GM12878 (cell line): ENCODE measurements at regions not wholly inside any gene's neighbourhood (a gene's known extent, or its start where the extent isn't known, plus 50 kb on each side); places are given as distances from the start of the nearest gene placed in this dataset.

Experiments
- ATAC-seq: fragments of 200-7000 bp; cut with Tn5 transposase; 3 replicates; pipeline ENCODE4 v1.9.1; 2020; ENCODE audit warnings: mild to moderate bottlenecking, moderate library complexity
- BruUV-seq: library from RNA; stranded (reverse); fragments of 400-500 nt; replicated peaks from 2 replicates; lab custom pipeline; 2021; lab: Mats Ljungman, UMichigan
- CTCF ChIA-PET: fragments of 300-600 bp; sonication (Branson Sonifier 250); formaldehyde crosslinking; extraction: SDS; loops from one replicate; lab custom pipeline; 2021; ENCODE audit warnings: inconsistent platforms; lab: Yijun Ruan, JAX
- POLR2A ChIA-PET: fragments of 350-600 bp; formaldehyde crosslinking; extraction: SDS; loops from one replicate; lab custom pipeline; 2021; ENCODE audit warnings: inconsistent platforms; lab: Charles Lee
- RAD21 ChIA-PET: fragments of 300-600 bp; sonication (Branson Sonifier 250); formaldehyde crosslinking; loops from one replicate; lab custom pipeline; 2023; ENCODE audit warnings: antibody characterized with exemption; ENCODE audit not compliant: unreplicated experiment; lab: Charles Lee
- SMC1A ChIA-PET: fragments of 300-600 bp; sonication (Branson Sonifier 250); formaldehyde crosslinking; loops from one replicate; lab custom pipeline; 2023; ENCODE audit not compliant: unreplicated experiment, uncharacterized antibody; lab: Charles Lee
- DNase-seq: peaks from one replicate; pipeline ENCODE4 v3.0.0-alpha.2; 2011; ENCODE audit warnings: low read depth, low spot score
- FAIRE-seq: peaks from 3 replicates; lab custom pipeline; 2011; peaks lifted over from hg19 to GRCh38; lab: Jason Lieb, UNC
- H2AFZ ChIP-seq: 2 replicates; pipeline ENCODE4 v1.6.0; 2011; ENCODE audit warnings: low read depth, low read length, control low read depth; ENCODE audit not compliant: control insufficient read depth
- H3K27ac ChIP-seq: 2 replicates; pipeline ENCODE4 v1.5.1; 2011; ENCODE audit warnings: control low read depth; ENCODE audit not compliant: control insufficient read depth, insufficient read depth
- H3K27me3 ChIP-seq, 2 experiments: replicated peaks in 1 of 2; 2 replicates each; pipeline versions ENCODE4 v1.6.0 to v1.6.1; 2011; ENCODE audit warnings: low read length in 1 of 2; ENCODE audit not compliant: control insufficient read depth in 2 of 2, insufficient read depth in 2 of 2
- H3K36me3 ChIP-seq, 2 experiments: 2 replicates each; pipeline ENCODE4 v1.5.1; 2011; ENCODE audit warnings: low read length in 1 of 2; ENCODE audit not compliant: control insufficient read depth in 2 of 2, insufficient read depth in 2 of 2
- H3K4me1 ChIP-seq: 2 replicates; pipeline ENCODE4 v1.6.1; 2011; ENCODE audit warnings: mild to moderate bottlenecking, low read length, moderate library complexity, mixed read lengths; ENCODE audit not compliant: control insufficient read depth, insufficient read depth
- H3K4me2 ChIP-seq: 2 replicates; pipeline ENCODE4 v1.6.0; 2011; ENCODE audit warnings: control low read depth; ENCODE audit not compliant: control insufficient read depth, insufficient read depth
- H3K4me3 ChIP-seq: fragments of 200-600 bp; sonication (generic); 2 replicates; pipeline ENCODE4 v1.5.1; 2016
- H3K79me2 ChIP-seq: 2 replicates; pipeline ENCODE4 v1.6.0; 2011; ENCODE audit warnings: low read length; ENCODE audit not compliant: control insufficient read depth, insufficient read depth
- H3K9ac ChIP-seq: 2 replicates; pipeline ENCODE4 v1.8.0; 2011; ENCODE audit warnings: low read length, control low read depth, mixed read lengths; ENCODE audit not compliant: control insufficient read depth, insufficient read depth
- H3K9me3 ChIP-seq: replicated peaks from 3 replicates; pipeline ENCODE4 v1.5.1; 2011; ENCODE audit warnings: mild to moderate bottlenecking, low read length; ENCODE audit not compliant: control insufficient read depth, insufficient read depth
- H4K20me1 ChIP-seq: 2 replicates; pipeline ENCODE4 v1.6.0; 2011; ENCODE audit not compliant: control insufficient read depth, insufficient read depth
- ATF3 ChIP-seq: IDR thresholded peaks from 2 replicates; pipeline ENCODE4 v1.6.1; 2011; ENCODE audit warnings: low read depth, mild to moderate bottlenecking, low read length, moderate library complexity, borderline replicate concordance; ENCODE audit errors: extremely low read depth
- BCLAF1 ChIP-seq: fragments of 450-650 bp; IDR thresholded peaks from 2 replicates; pipeline ENCODE4 v1.6.1; 2017; ENCODE audit warnings: antibody characterized with exemption, mild to moderate bottlenecking, moderate library complexity
- CHD2 ChIP-seq: IDR thresholded peaks from 2 replicates; pipeline ENCODE4 v1.6.1; 2011; ENCODE audit warnings: low read depth, low read length, improper control_type of control experiment, borderline replicate concordance
- EP300 ChIP-seq, 2 experiments: fragments of 150-350 bp in 1 of 2; IDR thresholded peaks; 2 replicates each; pipeline ENCODE4 v1.6.1; 2011 to 2012; ENCODE audit warnings: low read depth in 2 of 2, low read length in 2 of 2, borderline replicate concordance in 1 of 2, improper control_type of control experiment in 1 of 2, inconsistent platforms in 1 of 2; ENCODE audit not compliant: control insufficient read depth in 1 of 2
- MXI1 ChIP-seq: fragments of 150-350 bp; IDR thresholded peaks from 2 replicates; pipeline ENCODE4 v1.6.1; 2011; ENCODE audit warnings: low read depth, mild to moderate bottlenecking, inconsistent platforms, low read length, improper control_type of control experiment
- NKRF ChIP-seq: fragments of 450-650 bp; conservative IDR thresholded peaks from 2 replicates; pipeline ENCODE4 v1.6.1; 2017; ENCODE audit warnings: mild to moderate bottlenecking, moderate library complexity
- POLR2A ChIP-seq: IDR thresholded peaks from 2 replicates; pipeline ENCODE4 v1.6.1; 2011; ENCODE audit warnings: low read depth, mild to moderate bottlenecking, low read length
- RB1 ChIP-seq: fragments of 450-650 bp; formaldehyde crosslinking; IDR thresholded peaks from 2 replicates; pipeline ENCODE4 v1.6.1; 2017; ENCODE audit warnings: mild to moderate bottlenecking, borderline replicate concordance
- SKIL ChIP-seq: fragments of 450-650 bp; IDR thresholded peaks from 2 replicates; pipeline ENCODE4 v1.6.1; 2017; ENCODE audit warnings: mild to moderate bottlenecking, low read depth, inconsistent platforms; ENCODE audit not compliant: poor library complexity, severe bottlenecking
- SP1 ChIP-seq: IDR thresholded peaks from one replicate; pipeline ENCODE4 v1.6.1; 2011; ENCODE audit warnings: low read depth, low read length
- WGBS: methylation state at CpG from one replicate; pipeline ENCODE4 v1.1.6; 2016; ENCODE audit warnings: low lambda C conversion rate; ENCODE audit not compliant: insufficient replicate concordance, insufficient coverage; ENCODE audit errors: missing lambda C conversion rate; 5-methylcytosine and 5-hydroxymethylcytosine counted together
- in situ Hi-C: fragments of 300-500 bp; cut with MboI; formaldehyde crosslinking; loops from 9 replicates; pipeline ENCODE4 v1.14.3; 2018; ENCODE audit warnings: mixed read lengths
- intact Hi-C: fragments of 100-400 bp; cut with micrococcal nuclease; formaldehyde crosslinking; loops from one replicate; pipeline ENCODE4 v1.14.2; 2022; ENCODE audit not compliant: unreplicated experiment

GRCh38 chr14:29271669-29272068 lies 505.1 kb downstream of the FOXG1 start:
- Histone ChIP-seq H3K4me1 (no peaks in the 10 kb centered on the region), H3K79me2 (no peaks in the 10 kb centered on the region), H3K27ac (no peak overlapping the region), H3K4me3 (no peak overlapping the region), H3K4me2 (no peak overlapping the region), H3K9ac (no peak overlapping the region), H3K27me3 (no peaks in the 10 kb centered on the region), H4K20me1 (no peaks in the 10 kb centered on the region), H3K9me3 (no peaks in the 10 kb centered on the region), H2AFZ (no peak overlapping the region), H3K36me3 (no peaks in the 10 kb centered on the region)
- DNase-seq (no peak), ATAC-seq (no peak), FAIRE-seq (no peak)
- intact Hi-C loops: no loop called here
- RAD21 ChIA-PET: no interaction called here
- in situ Hi-C loops: no loop called here
- SMC1A ChIA-PET: no interaction called here
- POLR2A ChIA-PET: no interaction called here
- TF ChIP-seq EP300 (IDR thresholded peaks at IDR 0.05; ENCODE audit: borderline replicate concordance in 1 of 2, control insufficient read depth in 1 of 2, low read depth in 2 of 2, low read length in 2 of 2) (no peak), POLR2A (no peak)
- BruUV-seq: no TSS peak
- CTCF ChIA-PET: no interaction called here

- ChIA-PET SMC1A (no interaction called here), RAD21 (no interaction called here)
- TF ChIP-seq MXI1 (no peak), SKIL (no peak), CHD2 (no peak), BCLAF1 (no peak), NKRF (no peak), SP1 (no peak), RB1 (no peak), ATF3 (no peak)
Measured at GRCh38 chr14:29273513-29273912, 506.9 kb downstream of the FOXG1 start.

More at GRCh38 chr14:29273513-29273912, 506.9 kb downstream of the FOXG1 start:
- H4K20me1 ChIP-seq: no peaks in the 10 kb centered on the region
- H3K36me3 ChIP-seq: no peaks in the 10 kb centered on the region
- no peaks in the 10 kb centered on the region for H3K27me3 ChIP-seq
- H2AFZ ChIP-seq: no peak overlapping the region
- no peaks in the 10 kb centered on the region for H3K79me2 ChIP-seq
- H3K27ac ChIP-seq: no peak overlapping the region
- H3K4me2 ChIP-seq: no peak overlapping the region
- ChIA-PET CTCF (no interaction called here), POLR2A (no interaction called here)
- H3K9ac ChIP-seq: no peak overlapping the region
- no peak for FAIRE-seq
- 71% methylated on average over 1 of the region's 1 CpG for WGBS
- in situ Hi-C loops: no loop called here
- no peak for DNase-seq
- no TSS peak for BruUV-seq
- H3K4me3 ChIP-seq: no peak overlapping the region
- intact Hi-C loops: no loop called here
- no peaks in the 10 kb centered on the region for H3K9me3 ChIP-seq
- ATAC-seq: no peak
- H3K4me1 ChIP-seq: no peaks in the 10 kb centered on the region
